H9 (cell line): ENCODE measurements at regions not wholly inside any gene's neighbourhood (a gene's known extent, or its start where the extent isn't known, plus 50 kb on each side); places are given as distances from the start of the nearest gene placed in this dataset.
"Not testable (repeated sequence)": the region's sequence is repeated elsewhere in the genome, so short reads cannot be mapped to it uniquely, and the experiment has no call there.

ENCODE experiments used
- DNase-seq: peaks from one replicate; pipeline ENCODE4 v3.0.0-alpha.2; 2017
- H2AFZ ChIP-seq: one replicate; pipeline ENCODE4 v1.6.1; 2013; ENCODE audit warnings: mild to moderate bottlenecking, low read length, control low read depth, moderate library complexity
- H2AK5ac ChIP-seq: 2 replicates; pipeline ENCODE4 v1.6.1; 2013; ENCODE audit warnings: low read length, control low read depth, mixed read lengths; ENCODE audit not compliant: insufficient read length
- H2BK120ac ChIP-seq: one replicate; pipeline ENCODE4 v1.6.1; 2013; ENCODE audit warnings: low read depth, mild to moderate bottlenecking, low read length, control low read depth, inconsistent platforms; ENCODE audit not compliant: poor library complexity, severe bottlenecking
- H2BK12ac ChIP-seq: 2 replicates; pipeline ENCODE4 v1.6.1; 2013; ENCODE audit warnings: low read length, control low read depth, mixed read lengths, low read depth; ENCODE audit not compliant: insufficient read length
- H2BK15ac ChIP-seq: 2 replicates; pipeline ENCODE4 v1.6.1; 2013; ENCODE audit warnings: low read depth, low read length, control low read depth
- H2BK20ac ChIP-seq: one replicate; pipeline ENCODE4 v1.6.1; 2013; ENCODE audit warnings: low read depth, mild to moderate bottlenecking, low read length, control low read depth, inconsistent platforms; ENCODE audit not compliant: poor library complexity, severe bottlenecking
- H2BK5ac ChIP-seq: 2 replicates; pipeline ENCODE4 v1.6.1; 2013; ENCODE audit warnings: low read length, control low read depth, mixed read lengths; ENCODE audit not compliant: insufficient read length
- H3K14ac ChIP-seq: 2 replicates; pipeline ENCODE4 v1.6.1; 2013; ENCODE audit warnings: low read length, control low read depth; ENCODE audit not compliant: insufficient read depth
- H3K18ac ChIP-seq: 2 replicates; pipeline ENCODE4 v1.6.1; 2013; ENCODE audit warnings: low read depth, mild to moderate bottlenecking, mixed read lengths, low read length, control low read depth; ENCODE audit not compliant: insufficient read length
- H3K23ac ChIP-seq: 2 replicates; pipeline ENCODE4 v1.6.1; 2013; ENCODE audit warnings: low read length, control low read depth, mixed read lengths, low read depth; ENCODE audit not compliant: insufficient read length
- H3K23me2 ChIP-seq: 2 replicates; pipeline ENCODE4 v1.6.1; 2013; ENCODE audit warnings: low read depth, mild to moderate bottlenecking, mixed read lengths, low read length, control low read depth; ENCODE audit not compliant: insufficient read length, poor library complexity, severe bottlenecking
- H3K27ac ChIP-seq: 2 replicates; pipeline ENCODE4 v1.5.1; 2013; ENCODE audit warnings: low read length, control low read depth, mixed read lengths, low read depth; ENCODE audit not compliant: insufficient read length
- H3K27me3 ChIP-seq: 2 replicates; pipeline ENCODE4 v1.6.1; 2013; ENCODE audit warnings: low read length, control low read depth, inconsistent platforms; ENCODE audit not compliant: insufficient read depth
- H3K4ac ChIP-seq: 2 replicates; pipeline ENCODE4 v1.6.1; 2013; ENCODE audit warnings: low read depth, mild to moderate bottlenecking, control low read depth, inconsistent platforms, low read length, moderate library complexity
- H3K4me1 ChIP-seq: 2 replicates; pipeline ENCODE4 v1.6.1; 2013; ENCODE audit warnings: low read length, control low read depth, inconsistent platforms; ENCODE audit not compliant: insufficient read depth
- H3K4me2 ChIP-seq: 2 replicates; pipeline ENCODE4 v1.6.1; 2013; ENCODE audit warnings: low read length, control low read depth, mixed read lengths; ENCODE audit not compliant: insufficient read length, insufficient read depth
- H3K56ac ChIP-seq: 2 replicates; pipeline ENCODE4 v1.6.1; 2013; ENCODE audit warnings: low read depth, mild to moderate bottlenecking, mixed read lengths, low read length, control low read depth; ENCODE audit not compliant: insufficient read length
- H3K79me1 ChIP-seq: 2 replicates; pipeline ENCODE4 v1.6.1; 2013; ENCODE audit warnings: low read depth, mild to moderate bottlenecking, moderate library complexity, low read length, control low read depth, inconsistent platforms; ENCODE audit not compliant: insufficient read depth, poor library complexity, severe bottlenecking
- H3K79me2 ChIP-seq: 2 replicates; pipeline ENCODE4 v1.6.1; 2013; ENCODE audit warnings: low read length, control low read depth, inconsistent platforms; ENCODE audit not compliant: insufficient read depth
- H3K9ac ChIP-seq: 2 replicates; pipeline ENCODE4 v1.6.1; 2013; ENCODE audit warnings: low read length, control low read depth, mixed read lengths; ENCODE audit not compliant: insufficient read length; ENCODE audit errors: extremely low read depth
- H3K9me3 ChIP-seq: one replicate; pipeline ENCODE4 v1.6.1; 2013; ENCODE audit warnings: low read depth, low read length, inconsistent platforms; ENCODE audit not compliant: control insufficient read depth
- H3T11ph ChIP-seq: one replicate; pipeline ENCODE4 v1.6.1; 2013; ENCODE audit warnings: mild to moderate bottlenecking, low read length, control low read depth, inconsistent platforms
- H4K20me1 ChIP-seq: one replicate; pipeline ENCODE4 v1.6.1; 2013; ENCODE audit not compliant: control insufficient read depth, insufficient read length, insufficient read depth
- H4K5ac ChIP-seq: 2 replicates; pipeline ENCODE4 v1.6.1; 2013; ENCODE audit warnings: low read depth, mild to moderate bottlenecking, mixed read lengths, low read length, control low read depth; ENCODE audit not compliant: insufficient read length
- H4K8ac ChIP-seq: replicated peaks from 2 replicates; pipeline ENCODE4 v1.6.1; 2013; ENCODE audit warnings: low read length, control low read depth, mixed read lengths, low read depth; ENCODE audit not compliant: insufficient read length
- H4K91ac ChIP-seq: 2 replicates; pipeline ENCODE4 v1.6.1; 2013; ENCODE audit warnings: low read depth, mild to moderate bottlenecking, moderate library complexity, mixed read lengths, low read length, control low read depth; ENCODE audit not compliant: insufficient read length
- H3K27ac Mint-ChIP-seq, 3 experiments: 2 replicates in 2 of 3; 3 replicates in 1 of 3; pipeline ENCODE4 v1.8.0; 2020 to 2021; ENCODE audit warnings: mixed read lengths in 3 of 3, mild to moderate bottlenecking in 1 of 3, moderate library complexity in 1 of 3
- H3K27me3 Mint-ChIP-seq: 2 replicates; pipeline ENCODE4 v1.8.0; 2021; ENCODE audit warnings: low read depth, mild to moderate bottlenecking, moderate library complexity, mixed read lengths
- H3K36me3 Mint-ChIP-seq, 3 experiments: 2 replicates in 2 of 3; 3 replicates in 1 of 3; pipeline ENCODE4 v1.8.0; 2020 to 2021; ENCODE audit warnings: low read depth in 3 of 3, mixed read lengths in 3 of 3; ENCODE audit not compliant: insufficient read depth in 1 of 3
- H3K4me1 Mint-ChIP-seq, 2 experiments: 2 replicates each; pipeline ENCODE4 v1.8.0; 2020; ENCODE audit warnings: mixed read lengths in 2 of 2
- H3K4me3 Mint-ChIP-seq, 2 experiments: 2 replicates in 1 of 2; 3 replicates in 1 of 2; pipeline ENCODE4 v1.8.0; 2020 to 2021; ENCODE audit warnings: mild to moderate bottlenecking in 2 of 2, mixed read lengths in 2 of 2, moderate library complexity in 1 of 2
- H3K9me3 Mint-ChIP-seq, 2 experiments: 2 replicates in 1 of 2; 3 replicates in 1 of 2; pipeline ENCODE4 v1.8.0; 2020; ENCODE audit warnings: mild to moderate bottlenecking in 2 of 2, mixed read lengths in 2 of 2, moderate library complexity in 1 of 2
- CTCF ChIP-seq: fragments of 200-600 bp; sonication (generic); conservative IDR thresholded peaks from 3 replicates; pipeline ENCODE4 v1.8.0; 2021; ENCODE audit warnings: antibody characterized with exemption, mild to moderate bottlenecking
- WGBS: extraction: QIAGEN DNeasy Blood & Tissue Kit; methylation state at CpG from one replicate; pipeline ENCODE4 v1.1.7; 2013; ENCODE audit warnings: missing lambda C conversion rate, low lambda C conversion rate, mixed read lengths; ENCODE audit not compliant: insufficient read length; ENCODE audit errors: extremely low coverage; 5-methylcytosine and 5-hydroxymethylcytosine counted together

GRCh38 chr12:46537387-46537955 lies 164.9 kb upstream of the SLC38A2 start:
- H3K79me2 ChIP-seq = no peaks in the 10 kb centered on the region
- Mint-ChIP-seq H3K36me3 (peaks cover 4 to 10% (median 7%) of the 10 kb centered on the region in 3 experiments; a peak in 6 of 7 replicates), H3K4me1 (peaks cover 15 to 19% of the 10 kb centered on the region in 2 experiments), H3K9me3 (peaks cover 10 to 12% of the 10 kb centered on the region in 2 experiments), H3K4me3 (no peak overlapping the region), H3K27ac (no peak overlapping the region), H3K27me3 (no peaks in the 10 kb centered on the region)
- no peak for TF ChIP-seq CTCF
- no peak for DNase-seq
- H2AK5ac ChIP-seq = no peak overlapping the region
- no peak overlapping the region for H3K4me2 ChIP-seq
- no peak overlapping the region for H3T11ph ChIP-seq
- H3K9ac ChIP-seq = no peak overlapping the region
- no peaks in the 10 kb centered on the region for H3K4me1 ChIP-seq
- H3K23me2 ChIP-seq = no peaks in the 10 kb centered on the region
- H4K20me1 ChIP-seq = no peaks in the 10 kb centered on the region
- H2BK5ac ChIP-seq = no peak overlapping the region
- no peak overlapping the region for H3K4ac ChIP-seq
- no peak overlapping the region for H4K5ac ChIP-seq
- H3K79me1 ChIP-seq = no peaks in the 10 kb centered on the region
- H4K91ac ChIP-seq = no peak overlapping the region
- H3K56ac ChIP-seq = no peak overlapping the region
- no peaks in the 10 kb centered on the region for H3K9me3 ChIP-seq
- H2AFZ ChIP-seq = no peak overlapping the region
- no peak overlapping the region for H3K23ac ChIP-seq
- no peak overlapping the region for H3K14ac ChIP-seq
- WGBS = no CpG with 5 or more reads among the region's 4 CpGs
- no peak overlapping the region for H2BK20ac ChIP-seq
- no peak overlapping the region for H2BK15ac ChIP-seq
- no peak overlapping the region for H3K27ac ChIP-seq
- no peak overlapping the region for H2BK120ac ChIP-seq
- H4K8ac ChIP-seq = no peak overlapping the region
- no peak overlapping the region for H2BK12ac ChIP-seq
- H3K27me3 ChIP-seq = no peaks in the 10 kb centered on the region; the same call in 1 of the 2 replicates
- no peak overlapping the region for H3K18ac ChIP-seq

- not testable (repeated sequence) for H3K36me3 Mint-ChIP-seq, H3K9me3 ChIP-seq, H3K9me3 Mint-ChIP-seq, H4K5ac ChIP-seq, H3K4ac ChIP-seq, H3K18ac ChIP-seq, H3K56ac ChIP-seq, H2BK20ac ChIP-seq, H3K4me3 Mint-ChIP-seq, H3K23me2 ChIP-seq, H3K23ac ChIP-seq, H2AFZ ChIP-seq, H3K27me3 Mint-ChIP-seq, H3K4me1 ChIP-seq, H2BK12ac ChIP-seq, H3K9ac ChIP-seq, H4K8ac ChIP-seq, H2BK15ac ChIP-seq, H4K20me1 ChIP-seq, H3K27me3 ChIP-seq, H4K91ac ChIP-seq, H3K27ac ChIP-seq, H3K27ac Mint-ChIP-seq, H3K79me1 ChIP-seq, H2BK120ac ChIP-seq, H3T11ph ChIP-seq, H3K14ac ChIP-seq, H3K4me2 ChIP-seq, H2BK5ac ChIP-seq, H3K79me2 ChIP-seq, H2AK5ac ChIP-seq, DNase-seq
- WGBS = no CpG with 5 or more reads among the region's 3 CpGs
- H3K4me1 Mint-ChIP-seq = peaks cover 15 to 19% of the 10 kb centered on the region in 2 experiments
Measured at GRCh38 chr12:46536316-46536715, 163.7 kb upstream of the SLC38A2 start.
